T-helper 2 cell treated with Interferon-gamma antibody and Interleukin-4, amounts not matched to agents 100 ng/mL and 5 ng/mL, for 36 hours (primary cell): ENCODE measurements at regions not wholly inside any gene's neighbourhood (a gene's known extent, or its start where the extent isn't known, plus 50 kb on each side); places are given as distances from the start of the nearest gene placed in this dataset.

Experiments
- intact Hi-C: fragments of 100-400 bp; cut with micrococcal nuclease; formaldehyde crosslinking; loops from one replicate; pipeline ENCODE4 v1.15.1; 2023

DNA sequence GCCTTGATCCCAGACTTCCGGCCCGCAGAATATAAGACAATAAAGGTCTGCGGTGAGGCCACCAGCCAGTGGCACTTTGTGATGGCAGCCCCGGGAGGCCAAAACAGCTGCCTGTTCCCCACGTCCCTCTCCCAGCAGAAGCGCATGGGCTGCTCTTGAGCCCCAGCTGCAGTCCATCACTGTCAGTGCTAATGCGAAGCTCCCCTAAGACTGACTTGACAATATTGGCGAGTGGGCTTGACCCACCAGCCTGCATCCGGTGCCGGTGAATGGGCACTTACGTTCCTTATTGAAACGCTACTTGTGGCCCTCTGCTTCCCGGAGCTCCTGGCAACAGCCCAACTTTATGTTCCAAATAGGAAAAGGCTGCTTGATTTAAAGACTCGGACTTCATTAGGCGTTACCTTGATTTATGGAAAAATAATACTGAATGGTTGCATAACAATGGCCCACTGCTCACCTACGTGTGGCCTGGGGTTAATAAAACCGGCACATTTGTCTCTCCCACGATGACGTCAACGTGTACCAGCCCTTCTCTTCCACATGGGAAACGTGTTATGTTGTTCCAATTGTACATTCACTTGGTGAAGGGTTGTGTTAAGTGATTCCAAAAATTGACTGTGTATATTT, 93.4 kb upstream of the SEPTIN5 start:
- intact Hi-C loops: no loop called here

GRCh38 chr22:19621373-19622060, 92.8 kb upstream of the SEPTIN5 start:
- intact Hi-C loops: no loop called here

- intact Hi-C loops: no loop called here
These were observed 92.3 kb upstream of the SEPTIN5 start for GRCh38 chr22:19622061-19622441.

DNA sequence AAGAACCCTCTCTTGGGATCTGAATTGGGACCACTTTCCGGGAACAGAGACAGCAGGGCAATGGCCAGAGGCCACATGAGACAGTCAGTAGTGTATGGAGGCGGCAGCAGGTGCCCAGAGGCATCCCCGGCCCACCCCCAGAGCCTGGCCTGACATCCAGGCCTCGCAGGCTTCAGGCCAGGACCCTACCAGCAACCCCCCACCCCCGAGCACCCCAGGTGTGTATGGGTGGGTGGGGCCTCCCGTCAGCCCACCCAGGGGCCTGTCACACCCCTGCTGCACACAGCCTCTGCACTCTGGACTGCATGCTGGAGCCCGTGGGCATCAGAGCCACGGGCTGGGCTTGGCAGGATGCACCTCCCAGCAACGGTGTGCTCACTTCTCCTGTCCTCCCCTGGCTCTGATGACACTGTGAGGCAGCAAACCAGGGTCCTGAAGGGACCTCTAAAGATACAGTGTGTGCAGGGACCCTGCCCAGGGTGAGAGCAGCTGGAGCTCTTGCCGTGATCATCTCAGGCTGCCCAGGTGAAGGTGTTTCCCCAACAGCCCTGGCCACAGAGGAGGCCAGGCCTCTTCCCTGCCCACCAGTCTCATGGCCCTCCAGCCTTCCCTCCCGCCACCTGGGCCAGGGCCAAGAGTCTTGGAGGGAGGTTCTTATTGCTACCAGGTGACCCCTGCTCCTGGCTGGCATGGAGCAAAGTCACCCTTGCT, 88.8 kb upstream of the SEPTIN5 start:
- intact Hi-C loops: no loop called here

DNA sequence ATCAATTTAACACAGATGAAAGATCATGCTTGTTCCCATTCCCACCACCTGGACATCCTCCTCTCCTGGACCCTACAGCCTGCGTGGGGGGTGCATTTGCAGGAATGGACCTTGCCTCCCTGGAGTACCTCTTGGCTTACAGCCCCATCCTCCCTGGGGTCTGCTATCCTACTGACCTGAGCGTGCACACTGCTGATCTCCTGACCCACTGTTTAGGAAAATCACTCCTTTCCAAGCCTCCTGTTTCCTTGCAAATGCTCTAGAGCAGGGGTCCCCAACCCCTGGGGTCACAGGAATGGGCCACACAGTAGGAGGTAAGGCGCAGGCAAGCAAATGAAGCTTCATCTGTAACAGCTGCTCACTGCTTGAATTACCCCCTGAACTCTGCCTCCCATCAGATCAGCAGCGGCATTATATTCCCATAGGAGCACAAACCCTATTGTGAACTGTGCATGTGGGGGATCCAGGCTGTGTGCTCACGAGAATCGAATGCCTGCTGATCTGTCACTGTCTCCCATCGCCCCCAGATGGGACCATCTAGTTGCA, 88.2 kb upstream of the SEPTIN5 start:
- intact Hi-C loops: no loop called here

DNA sequence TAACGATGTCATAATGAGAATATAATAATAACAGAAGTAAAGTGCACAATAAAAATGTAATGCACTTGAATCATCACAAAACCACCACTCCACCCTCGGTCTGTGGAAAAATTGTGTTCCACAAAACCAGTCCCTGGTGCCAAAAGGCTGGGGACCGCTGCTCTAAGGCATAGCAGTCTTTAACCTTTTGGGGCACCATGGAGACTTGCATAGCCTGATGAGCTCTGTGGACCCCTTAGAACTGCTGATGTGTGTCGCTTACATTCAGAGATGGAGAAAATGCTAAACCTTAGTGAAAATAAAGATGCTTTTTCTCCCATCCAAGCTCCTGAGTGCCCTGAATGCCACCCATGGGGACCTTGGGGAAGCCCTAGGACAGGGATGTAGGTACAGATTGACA, 87.6 kb upstream of the SEPTIN5 start:
- intact Hi-C loops: no loop called here

DNA sequence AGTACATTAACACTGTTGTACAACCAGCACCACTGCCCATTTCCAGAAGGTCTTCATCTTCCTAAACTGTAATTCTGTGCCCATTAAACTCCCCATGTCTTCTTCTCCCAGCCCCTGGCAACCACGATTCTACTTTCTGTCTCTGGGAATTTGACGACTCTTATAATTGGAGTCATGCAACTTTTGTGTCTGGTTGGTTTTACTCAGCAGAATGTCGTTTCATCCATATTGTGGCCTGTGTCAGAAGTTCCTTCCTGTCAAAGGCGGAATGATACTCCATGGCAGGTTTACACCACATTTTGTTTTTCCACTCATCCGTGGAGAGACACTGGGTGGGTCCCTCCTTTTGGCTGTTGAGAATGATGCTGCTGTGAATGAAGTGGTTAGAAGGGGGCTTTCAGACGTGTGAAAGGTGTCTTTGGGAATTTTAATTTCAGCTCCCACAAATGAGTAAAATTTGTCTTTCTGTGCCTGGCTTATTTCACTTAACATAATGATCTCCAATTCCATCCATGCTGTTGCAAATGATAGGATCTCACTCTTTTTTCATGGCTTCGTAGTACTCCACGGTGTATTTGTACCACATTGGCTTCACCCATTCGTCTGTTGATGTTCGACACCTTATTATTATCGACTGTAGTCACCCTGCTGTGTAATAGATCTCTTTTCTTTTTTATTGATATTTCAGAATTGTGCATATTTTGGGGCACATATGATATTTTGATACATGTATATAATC, 86.1 kb upstream of the SEPTIN5 start:
- intact Hi-C loops: no loop called here

GRCh38 chr22:19629331-19629719, 85.0 kb upstream of the SEPTIN5 start:
- intact Hi-C loops: no loop called here

GRCh38 chr22:19629720-19630419, 84.4 kb upstream of the SEPTIN5 start:
- intact Hi-C loops: loop anchor here (5.0 kb wide), 1 partner anchor 153 kb away; the partner anchor contains the start of genes CDC45 and UFD1

DNA sequence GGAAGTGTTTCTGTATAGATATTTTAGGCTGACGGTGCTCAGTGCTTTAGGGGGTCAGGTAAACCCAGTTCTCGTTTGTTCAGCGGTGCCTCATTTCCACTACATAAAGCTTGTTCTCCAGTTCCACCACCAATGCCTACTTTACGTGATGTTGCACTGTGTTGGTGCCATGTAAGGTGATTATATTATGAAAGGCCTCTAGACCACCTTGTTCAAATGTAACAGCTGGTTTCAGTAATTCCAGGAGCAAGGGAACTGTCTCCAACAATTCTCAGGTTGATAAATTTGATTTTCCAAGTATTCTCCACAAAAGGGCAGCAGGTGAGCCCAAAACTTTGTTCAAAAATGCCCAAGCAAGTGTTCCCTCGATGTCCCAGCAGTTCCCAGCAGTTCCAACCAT, 83.7 kb upstream of the SEPTIN5 start:
- intact Hi-C loops: loop anchor here (5.0 kb wide), 1 partner anchor 153 kb away; the partner anchor contains the start of genes CDC45 and UFD1

GRCh38 chr22:19631899-19632667, 82.2 kb upstream of the SEPTIN5 start:
- intact Hi-C loops: loop anchor here (5.0 kb wide), 1 partner anchor 155 kb away; the partner anchor contains the start of genes CDC45 and UFD1

GRCh38 chr22:19632668-19633148, 81.6 kb upstream of the SEPTIN5 start:
- intact Hi-C loops: loop anchor here (5.0 kb wide), 1 partner anchor 155 kb away; the partner anchor contains the start of genes CDC45 and UFD1

- intact Hi-C loops: loop anchor here (5.0 kb wide), 1 partner anchor 157 kb away; the partner anchor contains the start of genes CDC45 and UFD1
These were observed 79.9 kb upstream of the SEPTIN5 start for GRCh38 chr22:19634226-19634975.

- intact Hi-C loops: no loop called here
These were observed 78.7 kb upstream of the SEPTIN5 start for GRCh38 chr22:19635644-19636043.

DNA sequence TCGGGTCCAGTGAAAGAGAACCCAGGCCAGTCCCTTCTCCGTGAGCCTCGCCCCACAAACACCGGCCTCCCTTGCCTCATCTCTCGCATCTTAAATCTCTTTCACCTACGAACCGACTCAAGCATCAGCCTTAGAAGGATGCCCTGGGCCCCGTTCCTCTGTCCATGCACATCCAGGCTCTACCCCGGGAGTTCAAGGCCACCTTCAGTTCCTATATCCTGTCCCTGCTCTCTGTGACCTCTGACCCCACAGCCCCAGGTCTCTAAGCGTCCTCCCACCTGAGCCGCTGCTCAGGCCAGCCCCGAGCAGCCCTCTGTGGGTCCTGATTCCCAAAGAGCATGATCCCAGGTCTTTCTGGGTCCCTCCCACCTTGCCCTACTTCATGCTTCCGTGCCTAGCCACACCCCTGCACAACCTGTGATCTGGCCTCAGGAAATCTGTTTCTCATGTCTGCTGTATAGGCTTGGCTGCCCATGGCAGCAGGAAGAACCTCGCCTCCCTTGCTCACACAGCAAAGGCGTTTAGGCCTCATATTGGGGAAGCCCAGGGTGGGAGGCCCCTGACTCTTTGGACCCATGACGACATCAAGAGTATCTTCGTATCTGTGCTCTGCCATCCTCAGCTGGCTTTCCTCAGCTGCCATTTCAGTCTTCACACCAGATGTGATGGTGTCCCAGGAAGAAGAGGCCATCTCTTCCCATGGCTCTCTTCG, 77.5 kb upstream of the SEPTIN5 start:
- intact Hi-C loops: no loop called here

DNA sequence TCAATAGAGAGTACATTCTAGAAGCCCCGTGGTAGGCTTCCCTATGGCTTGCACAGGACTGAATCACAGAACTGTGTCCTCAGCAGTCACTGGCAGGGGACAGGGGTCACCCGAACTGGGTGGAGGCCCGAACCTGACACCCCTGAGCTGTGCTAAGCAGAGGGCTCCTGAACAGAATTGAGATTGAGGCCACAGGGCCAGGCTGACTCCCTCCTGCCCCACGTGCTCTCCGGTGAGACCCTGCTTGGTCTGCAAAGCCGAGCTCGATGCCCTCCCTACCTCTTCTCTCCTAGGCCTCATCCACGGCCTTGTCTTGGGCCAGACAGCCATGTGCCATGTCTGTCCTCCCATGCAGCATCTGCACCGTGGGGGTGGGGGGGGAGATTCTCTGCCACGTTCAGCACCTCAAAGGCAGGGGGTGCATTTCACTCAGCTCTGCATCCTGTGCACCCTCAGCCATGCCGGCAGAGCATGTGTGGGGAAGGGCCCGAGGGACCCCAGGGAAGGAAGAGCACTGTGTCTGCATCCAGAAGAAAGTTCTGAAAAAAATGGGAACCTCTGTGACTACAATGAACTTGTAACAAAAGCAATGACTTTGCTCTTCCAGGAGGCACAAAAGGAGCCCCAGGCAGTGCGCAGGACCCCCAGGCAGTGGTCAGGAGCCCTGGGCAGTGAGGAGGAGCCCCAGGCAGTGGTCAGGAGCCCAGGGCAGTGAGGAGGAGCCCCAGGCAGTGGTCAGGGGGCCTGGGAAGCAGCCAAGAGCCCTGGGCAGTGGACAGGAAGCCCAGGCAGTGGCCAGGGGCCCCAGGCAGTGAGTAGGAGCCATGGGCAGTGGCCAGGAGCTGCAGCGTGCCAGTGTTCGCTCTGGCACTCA, 76.7 kb upstream of the SEPTIN5 start:
- intact Hi-C loops: no loop called here

GRCh38 chr22:19638282-19639015, 75.9 kb upstream of the SEPTIN5 start:
- intact Hi-C loops: no loop called here
